Loucy (cell line): ENCODE measurements at regions not wholly inside any gene's neighbourhood (a gene's known extent, or its start where the extent isn't known, plus 50 kb on each side); places are given as distances from the start of the nearest gene placed in this dataset.

Experiments
- EZH2phosphoT487 ChIP-seq: fragments of 200-600 bp; IDR thresholded peaks from 2 replicates; pipeline ENCODE4 v1.6.1; 2018; ENCODE audit warnings: antibody characterized with exemption, mild to moderate bottlenecking, moderate library complexity, borderline replicate concordance
- TF ChIP-seq, protein P1 (sequence below): fragments of 200-600 bp; sonication (generic); conservative IDR thresholded peaks from 2 replicates; pipeline ENCODE4 v1.5.1; 2014; ENCODE audit warnings: mild to moderate bottlenecking, antibody characterized with exemption, low read length

DNA sequence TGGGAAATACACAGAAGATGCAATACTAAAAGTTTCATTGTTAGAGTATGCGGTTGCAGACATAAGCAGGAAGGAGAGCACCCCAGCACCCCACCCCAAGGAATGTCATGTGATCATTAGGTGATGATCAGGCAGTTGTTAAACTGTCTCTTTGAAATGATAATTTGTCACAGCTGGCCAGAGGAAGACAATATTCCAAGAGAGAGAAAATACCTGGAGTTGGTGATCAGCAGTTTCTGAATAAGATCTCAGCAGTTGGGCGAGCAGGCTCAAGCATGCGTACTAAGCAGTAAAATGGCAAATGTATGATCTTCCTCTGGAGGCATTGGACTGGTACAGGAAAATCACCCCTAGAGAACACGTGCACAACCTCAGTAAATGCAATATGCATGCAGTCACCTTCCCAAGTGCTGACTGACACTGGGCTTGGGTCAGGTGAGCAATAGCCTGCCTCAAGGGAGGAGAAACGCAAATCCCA, 250.1 kb upstream of the MBL2 start:
- TF ChIP-seq, protein P1, sequence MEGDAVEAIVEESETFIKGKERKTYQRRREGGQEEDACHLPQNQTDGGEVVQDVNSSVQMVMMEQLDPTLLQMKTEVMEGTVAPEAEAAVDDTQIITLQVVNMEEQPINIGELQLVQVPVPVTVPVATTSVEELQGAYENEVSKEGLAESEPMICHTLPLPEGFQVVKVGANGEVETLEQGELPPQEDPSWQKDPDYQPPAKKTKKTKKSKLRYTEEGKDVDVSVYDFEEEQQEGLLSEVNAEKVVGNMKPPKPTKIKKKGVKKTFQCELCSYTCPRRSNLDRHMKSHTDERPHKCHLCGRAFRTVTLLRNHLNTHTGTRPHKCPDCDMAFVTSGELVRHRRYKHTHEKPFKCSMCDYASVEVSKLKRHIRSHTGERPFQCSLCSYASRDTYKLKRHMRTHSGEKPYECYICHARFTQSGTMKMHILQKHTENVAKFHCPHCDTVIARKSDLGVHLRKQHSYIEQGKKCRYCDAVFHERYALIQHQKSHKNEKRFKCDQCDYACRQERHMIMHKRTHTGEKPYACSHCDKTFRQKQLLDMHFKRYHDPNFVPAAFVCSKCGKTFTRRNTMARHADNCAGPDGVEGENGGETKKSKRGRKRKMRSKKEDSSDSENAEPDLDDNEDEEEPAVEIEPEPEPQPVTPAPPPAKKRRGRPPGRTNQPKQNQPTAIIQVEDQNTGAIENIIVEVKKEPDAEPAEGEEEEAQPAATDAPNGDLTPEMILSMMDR: no peak
- no peak for TF ChIP-seq EZH2phosphoT487
